ENCODE measurements at regions not wholly inside any gene's neighbourhood (a gene's known extent, or its start where the extent isn't known, plus 50 kb on each side); places are given as distances from the start of the nearest gene placed in this dataset.

DNA sequence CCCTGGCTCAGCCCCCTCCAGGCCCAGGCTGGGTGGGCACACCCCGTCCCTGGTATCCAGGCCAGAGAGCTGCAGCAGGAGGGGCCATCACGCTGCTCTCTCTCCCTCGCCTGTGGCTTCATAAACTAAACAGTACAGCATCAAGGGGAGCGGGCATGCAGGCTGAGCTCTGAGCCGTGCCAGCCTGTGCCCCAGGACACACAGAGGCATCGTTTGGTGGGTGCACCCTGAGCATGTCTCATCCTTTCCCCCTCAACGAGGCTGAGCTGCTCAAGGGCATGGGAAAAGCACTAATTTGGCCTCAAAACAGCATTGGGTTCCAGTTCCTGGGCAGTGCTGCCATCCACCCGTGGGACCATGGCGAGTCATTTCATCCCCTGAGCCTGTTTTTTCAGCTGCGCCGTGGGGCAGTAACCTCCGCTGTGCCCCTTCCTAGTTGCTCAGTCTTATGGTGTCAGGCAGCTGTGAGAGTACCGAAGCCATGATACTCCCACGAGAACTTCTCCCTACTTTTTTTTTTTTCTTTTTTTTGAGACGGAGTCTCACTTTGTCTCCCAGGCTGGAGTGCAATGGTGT, 79.6 kb downstream of the CPN2 start:
- no peak for DNase-seq
- Histone ChIP-seq H3K9me3 (replicated peaks in 1 of 2; ENCODE audit: control insufficient read depth in 1 of 2, insufficient read depth in 1 of 2, low read length in 2 of 2) (no peaks in the 10 kb centered on the region), H3K79me2 (ENCODE audit: insufficient read depth, low read length) (no peaks in the 10 kb centered on the region), H3K4me3 (replicated peaks in 1 of 3; ENCODE audit: low read depth in 2 of 3, low read length in 3 of 3) (no peak overlapping the region), H3K36me3 (replicated peaks in 1 of 2; ENCODE audit: control insufficient read depth in 1 of 2, insufficient read depth in 2 of 2, low read length in 2 of 2) (no peaks in the 10 kb centered on the region), H3K4me1 (ENCODE audit: control insufficient read depth in 1 of 2, insufficient read depth in 2 of 2, low read length in 2 of 2) (peaks cover 13 to 21% of the 10 kb centered on the region in 2 donors), H4K20me1 (ENCODE audit: insufficient read depth, low read length) (no peaks in the 10 kb centered on the region), H3K4me2 (replicated peaks; ENCODE audit: extremely low read depth, low read length, poor library complexity, severe bottlenecking) (no peak overlapping the region), H3K9ac (ENCODE audit: insufficient read depth, low read length, poor library complexity, severe bottlenecking) (no peak overlapping the region), H2AFZ (ENCODE audit: insufficient read depth, low read depth, low read length, poor library complexity, severe bottlenecking) (no peak overlapping the region), H3K27ac (ENCODE audit: low read depth in 1 of 2, low read length in 2 of 2) (no peak overlapping the region), H3K27me3 (ENCODE audit: control insufficient read depth in 2 of 2, insufficient read depth in 2 of 2, low read length in 2 of 2) (no peaks in the 10 kb centered on the region)
- Mint-ChIP-seq H3K4me3 (no peak overlapping the region), H3K4me1 (peaks cover 32% of the 10 kb centered on the region), H3K27me3 (ENCODE audit: low read depth in 3 of 3) (peaks cover 7 to 19% (median 10%) of the 10 kb centered on the region in 3 donors), H3K9me3 (peaks cover 0 to 5% (median 0%) of the 10 kb centered on the region in 7 donors), H3K27ac (no peak overlapping the region), H3K36me3 (peaks cover 0 to 6% of the 10 kb centered on the region in 2 donors)
- WGBS (ENCODE audit: insufficient coverage): 67% methylated on average over 12 of the region's 15 CpGs
- TF ChIP-seq, protein P1, sequence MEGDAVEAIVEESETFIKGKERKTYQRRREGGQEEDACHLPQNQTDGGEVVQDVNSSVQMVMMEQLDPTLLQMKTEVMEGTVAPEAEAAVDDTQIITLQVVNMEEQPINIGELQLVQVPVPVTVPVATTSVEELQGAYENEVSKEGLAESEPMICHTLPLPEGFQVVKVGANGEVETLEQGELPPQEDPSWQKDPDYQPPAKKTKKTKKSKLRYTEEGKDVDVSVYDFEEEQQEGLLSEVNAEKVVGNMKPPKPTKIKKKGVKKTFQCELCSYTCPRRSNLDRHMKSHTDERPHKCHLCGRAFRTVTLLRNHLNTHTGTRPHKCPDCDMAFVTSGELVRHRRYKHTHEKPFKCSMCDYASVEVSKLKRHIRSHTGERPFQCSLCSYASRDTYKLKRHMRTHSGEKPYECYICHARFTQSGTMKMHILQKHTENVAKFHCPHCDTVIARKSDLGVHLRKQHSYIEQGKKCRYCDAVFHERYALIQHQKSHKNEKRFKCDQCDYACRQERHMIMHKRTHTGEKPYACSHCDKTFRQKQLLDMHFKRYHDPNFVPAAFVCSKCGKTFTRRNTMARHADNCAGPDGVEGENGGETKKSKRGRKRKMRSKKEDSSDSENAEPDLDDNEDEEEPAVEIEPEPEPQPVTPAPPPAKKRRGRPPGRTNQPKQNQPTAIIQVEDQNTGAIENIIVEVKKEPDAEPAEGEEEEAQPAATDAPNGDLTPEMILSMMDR (IDR thresholded peaks at IDR 0.05): no peak
- intact Hi-C loops (cut with micrococcal nuclease): no loop called here

DNA sequence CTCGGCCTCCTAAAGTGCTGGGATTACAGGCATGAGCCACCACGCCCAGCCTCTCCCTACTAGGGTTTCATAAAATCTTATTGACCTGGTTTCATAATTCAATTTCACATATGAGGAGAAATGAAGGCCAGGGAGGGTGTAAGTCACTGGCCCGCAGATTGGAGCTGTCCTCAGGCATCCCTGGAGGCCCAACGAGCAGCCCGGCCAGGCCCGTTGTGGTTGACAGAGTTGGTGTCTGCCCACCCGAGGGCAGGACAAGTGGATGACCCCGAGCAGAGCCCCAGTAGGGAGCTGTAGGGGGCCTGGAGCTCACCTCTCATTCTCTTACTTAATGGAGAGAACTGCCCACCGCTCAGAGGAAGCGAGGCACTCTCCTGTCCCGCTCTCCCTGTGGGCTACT, 78.9 kb downstream of the CPN2 start:
- no peak overlapping the region for H3K4me3 Mint-ChIP-seq
- intact Hi-C loops (cut with micrococcal nuclease): no loop called here
- Histone ChIP-seq H3K4me1 (ENCODE audit: control insufficient read depth in 1 of 2, insufficient read depth in 2 of 2, low read length in 2 of 2) (peaks cover 13 to 21% of the 10 kb centered on the region in 2 donors), H3K27ac (ENCODE audit: low read depth in 1 of 2, low read length in 2 of 2) (no peak overlapping the region), H4K20me1 (ENCODE audit: insufficient read depth, low read length) (no peaks in the 10 kb centered on the region), H3K4me3 (replicated peaks in 1 of 3; ENCODE audit: low read depth in 2 of 3, low read length in 3 of 3) (no peak overlapping the region), H3K79me2 (ENCODE audit: insufficient read depth, low read length) (no peaks in the 10 kb centered on the region), H3K9me3 (replicated peaks in 1 of 2; ENCODE audit: control insufficient read depth in 1 of 2, insufficient read depth in 1 of 2, low read length in 2 of 2) (no peaks in the 10 kb centered on the region), H3K9ac (ENCODE audit: insufficient read depth, low read length, poor library complexity, severe bottlenecking) (no peak overlapping the region), H2AFZ (ENCODE audit: insufficient read depth, low read depth, low read length, poor library complexity, severe bottlenecking) (no peak overlapping the region), H3K27me3 (ENCODE audit: control insufficient read depth in 2 of 2, insufficient read depth in 2 of 2, low read length in 2 of 2) (no peaks in the 10 kb centered on the region), H3K36me3 (replicated peaks in 1 of 2; ENCODE audit: control insufficient read depth in 1 of 2, insufficient read depth in 2 of 2, low read length in 2 of 2) (no peaks in the 10 kb centered on the region), H3K4me2 (replicated peaks; ENCODE audit: extremely low read depth, low read length, poor library complexity, severe bottlenecking) (no peak overlapping the region)
- peaks cover 32% of the 10 kb centered on the region for H3K4me1 Mint-ChIP-seq
- H3K36me3 Mint-ChIP-seq: peaks cover 0 to 4% of the 10 kb centered on the region in 2 donors
- peak overlapping the region in 1 of 7 donors; percentile 64 for H3K27ac Mint-ChIP-seq
- TF ChIP-seq, protein P1 (IDR thresholded peaks at IDR 0.05): no peak
- H3K9me3 Mint-ChIP-seq: peaks cover 0 to 5% (median 0%) of the 10 kb centered on the region in 7 donors
- WGBS (ENCODE audit: insufficient coverage): 98% methylated on average over 7 of the region's 11 CpGs
- DNase-seq: no peak
- peaks cover 3 to 14% (median 7%) of the 10 kb centered on the region in 3 donors for H3K27me3 Mint-ChIP-seq (ENCODE audit: low read depth in 3 of 3)
